LNCAP (cell line): ENCODE measurements at regions not wholly inside any gene's neighbourhood (a gene's known extent, or its start where the extent isn't known, plus 50 kb on each side); places are given as distances from the start of the nearest gene placed in this dataset.

Experiments
- TF ChIP-seq, protein P1 (sequence below): fragments of 450-650 bp; IDR thresholded peaks from 2 replicates; pipeline ENCODE4 v1.5.1; 2017; ENCODE audit warnings: mild to moderate bottlenecking

DNA sequence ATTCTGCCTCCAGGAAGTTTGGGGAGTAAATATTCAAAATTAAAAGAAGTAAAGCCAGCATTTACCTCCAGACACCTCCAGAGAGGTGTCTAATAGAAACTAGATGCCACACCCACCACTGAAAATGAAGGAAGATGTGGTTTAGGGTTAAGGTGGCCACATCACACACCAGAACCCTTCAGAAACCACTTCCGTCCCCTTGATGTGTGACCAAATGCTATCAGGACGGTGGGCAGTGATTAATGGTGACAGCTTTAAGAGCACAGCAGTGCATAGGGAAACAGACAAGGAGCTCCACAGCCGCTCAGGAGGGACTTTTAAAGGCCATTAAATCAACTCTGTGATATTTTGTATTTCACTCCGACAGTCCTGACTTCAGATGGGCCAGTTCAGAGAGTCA lies 295.2 kb downstream of the BRINP1 start:
- TF ChIP-seq, protein P1, sequence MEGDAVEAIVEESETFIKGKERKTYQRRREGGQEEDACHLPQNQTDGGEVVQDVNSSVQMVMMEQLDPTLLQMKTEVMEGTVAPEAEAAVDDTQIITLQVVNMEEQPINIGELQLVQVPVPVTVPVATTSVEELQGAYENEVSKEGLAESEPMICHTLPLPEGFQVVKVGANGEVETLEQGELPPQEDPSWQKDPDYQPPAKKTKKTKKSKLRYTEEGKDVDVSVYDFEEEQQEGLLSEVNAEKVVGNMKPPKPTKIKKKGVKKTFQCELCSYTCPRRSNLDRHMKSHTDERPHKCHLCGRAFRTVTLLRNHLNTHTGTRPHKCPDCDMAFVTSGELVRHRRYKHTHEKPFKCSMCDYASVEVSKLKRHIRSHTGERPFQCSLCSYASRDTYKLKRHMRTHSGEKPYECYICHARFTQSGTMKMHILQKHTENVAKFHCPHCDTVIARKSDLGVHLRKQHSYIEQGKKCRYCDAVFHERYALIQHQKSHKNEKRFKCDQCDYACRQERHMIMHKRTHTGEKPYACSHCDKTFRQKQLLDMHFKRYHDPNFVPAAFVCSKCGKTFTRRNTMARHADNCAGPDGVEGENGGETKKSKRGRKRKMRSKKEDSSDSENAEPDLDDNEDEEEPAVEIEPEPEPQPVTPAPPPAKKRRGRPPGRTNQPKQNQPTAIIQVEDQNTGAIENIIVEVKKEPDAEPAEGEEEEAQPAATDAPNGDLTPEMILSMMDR = no peak

DNA sequence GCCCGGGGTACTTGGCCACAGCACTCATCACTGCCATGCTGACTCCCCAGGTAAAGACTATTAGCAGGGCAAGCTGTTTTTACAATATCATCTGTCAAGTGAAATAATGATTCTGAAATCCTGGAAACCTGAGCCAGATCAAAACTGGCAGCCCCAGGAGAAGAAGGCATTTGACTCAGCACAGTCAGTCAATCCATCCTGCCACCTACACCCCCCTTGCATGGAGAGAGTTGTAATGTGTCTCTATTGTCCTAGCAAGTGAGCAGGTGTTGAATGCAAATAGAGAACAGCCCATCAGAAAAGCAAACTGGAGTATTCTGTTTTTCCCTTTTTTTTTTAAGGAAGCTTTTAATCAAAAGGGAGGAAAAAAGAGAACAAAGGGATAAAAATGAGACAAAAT lies 291.2 kb downstream of the BRINP1 start:
- TF ChIP-seq, protein P1 = no peak

DNA sequence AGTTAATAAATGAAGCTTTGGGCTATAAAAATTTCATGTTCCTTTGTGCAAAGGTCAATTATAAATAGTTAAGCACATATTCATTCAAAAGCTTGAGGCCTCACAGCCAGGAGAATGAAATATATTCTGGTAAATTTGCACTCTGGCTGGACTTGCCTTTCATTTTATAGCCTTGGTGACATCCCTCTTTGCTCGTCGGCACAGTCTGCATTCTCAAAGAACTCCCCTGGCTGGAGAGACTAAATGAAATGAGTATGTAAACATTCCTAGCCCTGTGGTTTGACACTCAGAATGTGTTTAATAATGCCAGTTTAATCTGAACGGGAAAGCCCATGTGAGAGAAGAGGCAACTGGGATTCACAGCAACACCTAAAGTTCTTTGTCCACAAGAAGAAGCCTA lies 285.6 kb downstream of the BRINP1 start:
- TF ChIP-seq, protein P1 = no peak

DNA sequence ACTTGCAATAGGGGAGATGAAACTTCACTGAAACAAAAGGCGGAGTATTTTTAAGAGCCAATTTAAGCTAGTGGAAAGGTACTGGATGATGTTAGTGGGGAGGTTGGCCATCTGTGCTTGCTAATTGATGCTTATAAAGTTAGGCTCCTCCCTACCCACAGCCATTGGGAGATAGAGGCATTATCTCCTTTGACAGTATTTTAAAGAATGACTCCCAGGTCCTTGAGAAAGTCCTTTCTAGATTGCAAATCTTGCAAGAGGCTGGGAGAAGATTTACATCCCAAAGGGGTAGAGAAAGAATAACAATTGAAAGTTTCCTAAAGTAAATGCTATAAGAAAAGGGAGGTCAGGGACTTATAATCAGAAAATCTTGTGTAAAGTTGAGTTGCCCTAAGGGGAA lies 282.6 kb downstream of the BRINP1 start:
- TF ChIP-seq, protein P1 = no peak

DNA sequence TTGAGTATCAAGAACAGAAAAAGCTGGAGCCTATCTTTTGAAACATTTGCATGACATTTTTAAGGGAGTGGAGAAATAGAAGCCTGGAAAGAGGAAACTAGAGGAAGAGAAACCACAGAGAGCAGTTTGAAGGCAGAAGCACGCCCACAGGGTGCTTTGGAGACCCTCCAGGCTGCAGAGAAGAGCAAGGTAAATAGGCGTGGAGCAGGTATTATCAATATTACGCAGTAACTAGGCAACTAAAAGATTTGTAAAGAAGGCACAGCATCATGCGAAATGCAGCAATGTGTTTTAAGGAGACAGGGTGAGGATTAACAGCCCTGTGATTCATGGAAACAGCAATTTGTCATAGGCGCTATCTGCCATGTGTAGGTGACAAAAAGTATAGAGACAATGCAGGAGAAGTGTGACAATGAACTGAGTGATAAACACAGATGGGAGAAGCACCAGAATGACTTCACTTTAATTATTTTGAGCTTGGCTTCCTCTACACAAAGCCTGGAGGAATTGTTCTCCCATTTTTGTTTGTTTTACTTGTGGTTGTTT lies 281.2 kb downstream of the BRINP1 start:
- TF ChIP-seq, protein P1 = no peak

DNA sequence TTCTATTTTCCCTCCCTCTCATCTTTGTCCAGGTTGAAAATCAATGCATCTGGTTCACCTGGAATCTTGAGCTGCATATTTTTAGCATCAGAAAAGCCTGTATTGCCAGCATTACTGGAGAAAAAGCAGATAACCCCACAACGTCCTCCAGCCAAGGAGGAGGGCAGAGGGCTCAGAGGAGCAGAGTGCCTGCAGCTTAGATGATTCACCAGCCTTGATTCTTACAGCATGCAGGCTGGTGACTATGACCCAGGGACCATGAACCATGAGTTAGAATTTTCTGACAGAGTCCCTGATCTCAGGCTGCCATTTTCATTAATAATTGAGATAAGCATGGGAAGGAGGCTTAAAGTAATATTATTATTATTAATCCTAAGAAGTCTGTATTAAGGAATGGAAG lies 278.2 kb downstream of the BRINP1 start:
- TF ChIP-seq, protein P1 = no peak

DNA sequence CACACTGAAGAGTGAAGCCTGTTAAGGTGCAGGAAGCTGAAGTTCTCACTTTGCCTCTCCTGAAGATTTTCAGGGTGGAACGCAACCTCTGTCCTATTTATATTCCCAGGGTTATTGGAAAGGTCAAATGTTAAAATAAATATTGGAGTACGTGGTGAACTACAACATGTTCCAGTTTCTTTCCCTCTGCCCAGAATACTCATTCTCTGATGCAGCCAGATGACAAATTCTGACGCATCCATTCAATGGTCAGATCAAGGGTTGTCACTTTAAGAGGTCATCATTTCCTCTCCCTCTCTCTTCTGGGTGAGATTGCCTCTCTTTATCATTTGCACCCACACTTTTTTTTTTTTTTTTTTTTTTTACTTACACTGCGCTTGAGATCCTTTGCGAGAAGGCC lies 277.1 kb downstream of the BRINP1 start:
- TF ChIP-seq, protein P1 = no peak

DNA sequence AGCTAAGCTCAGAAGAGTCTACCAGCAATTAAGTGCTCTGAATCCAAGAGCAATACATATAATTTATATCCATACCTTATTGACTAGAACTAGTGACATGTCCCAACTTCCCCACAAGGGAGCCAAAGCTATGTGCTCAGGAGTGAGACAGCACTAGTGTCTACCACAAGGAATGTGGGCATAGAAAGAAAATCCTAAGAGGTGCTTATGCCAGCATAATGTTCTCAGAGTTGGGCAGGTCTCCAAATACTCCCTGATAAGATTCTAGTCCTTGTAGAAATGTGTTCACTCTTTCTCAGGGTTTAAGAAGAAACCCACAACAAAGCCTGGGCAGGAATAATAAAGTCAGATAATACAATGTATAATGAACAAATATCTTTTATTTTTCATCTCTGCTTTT lies 275.1 kb downstream of the BRINP1 start:
- TF ChIP-seq, protein P1 = no peak
